NCI-H524 treated with DMSO at 0.1 percent for 48 hours (cell line): ENCODE measurements at regions not wholly inside any gene's neighbourhood (a gene's known extent, or its start where the extent isn't known, plus 50 kb on each side); places are given as distances from the start of the nearest gene placed in this dataset.
"Not testable (repeated sequence)": the region's sequence is repeated elsewhere in the genome, so short reads cannot be mapped to it uniquely, and the experiment has no call there.

Experiments
- DNase-seq: peaks from one replicate; lab custom pipeline; 2025; lab: John Stamatoyannopoulos, UW

DNA sequence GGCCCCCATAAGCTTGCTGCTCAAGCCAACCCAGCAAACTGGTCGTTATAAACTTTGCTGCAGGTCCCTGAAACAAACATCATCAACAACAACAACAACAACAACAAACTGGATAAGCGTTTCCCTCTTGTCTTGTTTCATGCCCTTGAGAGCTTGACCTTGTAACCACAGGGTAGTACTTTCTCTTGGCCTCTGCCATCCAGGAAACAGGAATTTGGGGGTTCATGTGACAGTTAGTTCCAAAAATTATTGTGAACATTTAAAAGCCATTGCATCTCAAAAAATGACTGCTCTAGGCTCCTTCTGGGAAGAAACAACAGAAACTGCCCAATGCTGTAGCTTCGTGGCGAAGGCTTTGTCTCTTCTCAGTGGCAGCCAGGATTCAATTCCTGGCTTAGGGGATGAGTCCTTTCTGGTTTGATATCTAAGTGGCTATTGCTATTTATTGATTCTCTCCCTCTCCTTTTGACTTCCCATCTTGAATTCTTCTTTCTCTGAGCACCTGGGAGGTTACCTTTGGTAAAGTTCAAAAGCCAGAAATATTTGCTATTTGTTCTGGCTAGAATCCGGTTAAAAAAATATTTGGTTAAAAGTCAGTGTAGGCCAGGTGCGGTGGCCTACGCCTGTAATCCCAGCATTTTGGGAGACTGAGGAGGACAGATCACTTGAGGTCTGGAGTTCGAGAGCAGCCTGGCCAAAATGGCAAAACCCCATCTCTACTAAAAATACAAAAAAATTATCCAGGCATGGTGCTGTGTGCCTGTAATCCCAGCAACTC is 52.0 kb upstream of the CPM start:
- no peak for DNase-seq

DNA sequence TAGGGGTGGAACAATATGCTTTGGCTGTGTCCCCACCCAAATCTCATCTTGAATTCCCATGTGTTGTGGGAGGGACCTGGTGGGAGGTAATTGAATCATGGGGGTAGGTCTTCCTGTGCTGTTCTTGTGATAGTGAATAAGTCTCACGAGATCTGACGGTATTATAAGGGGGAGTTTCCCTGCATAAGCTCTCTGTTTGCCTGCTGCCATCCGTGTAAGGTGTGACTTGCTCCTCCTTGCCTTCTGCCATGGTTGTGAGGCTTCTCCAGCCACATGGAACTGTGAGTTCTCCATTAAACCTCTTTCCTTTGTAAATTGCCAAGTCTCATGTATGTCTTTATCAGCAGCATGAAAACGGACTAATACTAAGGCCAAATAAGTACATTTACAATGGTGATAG is 64.6 kb upstream of the CPM start:
- not testable (repeated sequence) for DNase-seq

DNA sequence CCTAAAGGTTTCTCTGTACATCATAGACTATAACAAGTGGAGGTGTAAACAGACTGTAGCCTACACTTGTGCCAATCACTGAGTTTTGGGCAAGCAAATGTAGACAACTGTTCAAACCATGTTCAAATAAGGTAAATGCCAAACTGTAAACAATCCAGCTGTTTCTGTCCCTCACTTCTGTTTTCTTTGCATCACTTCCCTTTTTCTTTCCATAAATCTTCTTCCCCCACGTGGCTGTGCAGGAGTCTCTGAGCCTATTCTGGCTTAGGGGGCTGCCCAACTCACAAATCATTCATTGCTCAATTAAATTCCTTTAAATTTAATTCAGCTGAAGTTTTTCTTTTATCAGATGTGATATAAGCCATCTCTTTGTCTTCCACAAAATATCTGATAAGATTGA is 65.1 kb upstream of the CPM start:
- DNase-seq, result no peak

DNA sequence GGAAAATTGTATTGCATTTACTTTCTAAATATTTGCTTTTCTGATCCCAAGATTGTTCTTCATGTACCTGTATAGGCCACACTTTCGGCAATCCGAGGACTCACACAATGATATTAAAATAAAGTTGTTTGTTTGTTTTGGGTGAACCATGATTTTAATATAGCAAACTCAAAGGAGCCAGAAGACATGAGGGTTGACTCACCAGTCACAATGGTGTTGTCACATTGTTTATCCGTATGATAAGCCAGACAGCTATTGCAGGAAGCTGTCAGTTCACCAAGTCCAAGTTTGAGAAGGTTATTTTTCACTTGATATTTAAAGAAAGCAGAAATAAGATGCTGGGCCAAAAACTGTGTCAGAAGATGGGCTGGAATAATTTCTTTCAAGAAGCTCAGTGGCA is 67.1 kb upstream of the CPM start:
- no peak for DNase-seq

DNA sequence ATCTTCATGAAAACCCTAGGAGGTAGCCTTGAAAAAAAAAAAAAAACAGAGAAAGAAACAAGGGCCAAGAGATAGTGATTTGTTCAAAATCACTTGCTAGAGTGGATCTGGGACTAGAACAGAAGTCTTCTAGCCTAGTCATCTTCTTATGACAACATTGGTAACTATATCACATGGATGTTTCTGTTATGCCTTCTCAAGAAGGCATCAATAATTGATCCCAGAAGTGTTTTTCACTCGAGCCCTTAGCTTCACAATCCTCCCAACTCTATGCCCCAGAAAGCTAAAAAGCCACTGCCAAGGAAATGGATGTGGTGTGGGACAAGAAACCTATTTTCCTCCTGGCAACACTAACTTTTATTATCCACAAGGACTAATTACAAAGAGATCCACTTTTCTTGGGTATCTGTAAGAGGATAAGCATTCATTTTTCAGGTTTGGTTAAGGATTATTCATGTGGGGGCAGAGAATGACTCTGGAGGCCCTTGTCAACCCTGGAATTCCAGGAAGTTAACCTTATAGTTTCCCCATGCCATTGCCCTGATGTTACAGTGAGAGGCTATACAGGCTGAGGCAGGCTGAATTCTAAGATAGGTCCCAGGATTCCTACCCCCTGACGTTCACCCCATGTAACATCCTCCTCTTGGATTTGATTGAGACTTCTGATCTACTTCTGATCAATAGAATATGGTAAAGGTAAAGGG is 67.7 kb upstream of the CPM start:
- no peak for DNase-seq

DNA sequence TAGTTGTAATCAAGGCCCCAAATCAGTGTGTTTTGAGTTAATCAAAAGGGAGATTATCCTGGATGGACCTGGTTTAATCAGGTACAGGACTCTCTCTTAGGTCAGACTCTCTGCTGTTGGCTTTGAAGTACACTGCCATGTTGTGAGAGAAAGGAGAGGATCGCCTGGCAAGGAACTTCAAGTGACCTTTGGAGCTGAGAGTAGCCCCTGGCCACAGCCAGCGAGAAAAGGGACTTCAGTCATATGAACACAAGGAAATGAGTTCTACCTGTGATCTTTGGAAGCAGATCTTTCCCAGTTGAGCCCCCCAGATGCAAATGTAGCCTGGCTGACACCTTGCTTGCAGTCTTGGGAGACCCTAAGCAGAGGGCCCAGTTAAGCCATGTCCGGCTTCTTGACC is 68.3 kb upstream of the CPM start:
- DNase-seq, result no peak

DNA sequence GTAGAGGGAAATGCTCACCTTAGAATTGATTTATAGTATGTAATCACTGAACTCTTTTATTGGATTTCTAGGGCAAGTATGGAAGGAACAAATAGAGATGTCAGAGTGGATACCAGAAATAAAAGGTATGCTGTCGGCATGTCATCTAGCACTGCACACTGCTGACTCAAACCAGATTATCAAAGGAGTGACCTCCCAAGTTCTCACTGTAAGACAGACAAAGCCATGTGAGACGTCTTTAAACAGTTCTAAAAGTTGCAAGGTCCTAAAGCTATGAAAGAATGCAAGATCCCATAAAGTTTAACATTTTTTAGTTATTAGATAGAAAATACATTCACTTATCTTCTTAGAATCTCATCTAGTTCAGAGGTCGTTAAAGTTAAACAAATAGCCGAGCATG is 70.0 kb upstream of the CPM start:
- DNase-seq, result no peak

DNA sequence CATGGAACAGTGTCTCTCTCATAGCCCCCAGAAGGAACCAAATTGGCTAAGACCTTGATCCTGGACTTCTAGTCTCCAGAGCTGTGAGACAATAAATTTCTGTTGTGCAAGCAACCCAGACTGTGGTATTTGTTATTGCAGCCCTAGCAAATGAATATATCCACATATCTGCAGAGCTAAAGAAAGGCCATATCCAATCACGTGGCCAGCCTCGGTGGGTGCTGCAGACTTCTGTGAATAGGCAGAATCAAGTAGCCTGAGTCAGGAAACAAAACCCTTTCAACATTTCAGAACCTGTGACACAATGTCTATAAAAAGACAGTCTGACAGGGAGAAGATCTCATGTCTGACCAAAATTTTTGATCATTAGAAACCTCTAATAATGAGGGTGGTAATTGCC is 71.0 kb upstream of the CPM start:
- DNase-seq, result no peak

DNA sequence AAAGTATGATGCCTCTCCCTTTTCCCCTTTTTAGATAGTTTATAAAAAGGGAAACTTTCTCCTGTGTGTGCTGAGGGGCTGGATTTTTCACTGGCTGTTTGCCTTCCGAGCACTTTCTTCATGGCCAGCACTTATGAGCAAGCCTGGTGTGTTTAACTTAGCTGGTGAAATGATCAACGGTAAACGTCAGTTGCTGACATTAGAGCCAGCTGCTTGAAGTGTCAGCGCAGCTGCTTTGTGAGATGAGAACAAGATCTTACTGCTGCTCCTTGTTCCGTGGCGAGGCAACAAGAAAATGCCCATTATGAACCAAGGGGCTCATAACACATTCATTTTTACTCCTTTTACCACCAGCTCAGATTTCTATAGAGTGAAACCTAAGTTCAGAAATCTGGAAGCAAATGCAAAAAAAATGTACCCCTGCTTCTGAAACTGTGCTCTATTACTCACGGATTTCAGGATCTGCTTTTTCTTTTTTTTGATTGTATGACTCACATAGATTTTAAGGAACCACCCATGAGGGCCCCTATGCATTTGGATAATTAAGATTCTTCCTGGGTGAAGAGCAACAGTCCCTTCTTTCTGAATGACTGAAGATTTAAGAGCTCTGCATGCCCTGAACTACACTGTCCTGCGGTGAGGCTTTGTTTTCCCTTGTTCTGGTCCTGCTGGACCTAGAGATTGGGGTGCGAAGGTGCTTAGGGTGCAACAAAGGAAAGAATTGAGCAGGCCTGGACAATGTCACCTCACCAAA is 74.3 kb upstream of the CPM start:
- DNase-seq, result no peak

DNA sequence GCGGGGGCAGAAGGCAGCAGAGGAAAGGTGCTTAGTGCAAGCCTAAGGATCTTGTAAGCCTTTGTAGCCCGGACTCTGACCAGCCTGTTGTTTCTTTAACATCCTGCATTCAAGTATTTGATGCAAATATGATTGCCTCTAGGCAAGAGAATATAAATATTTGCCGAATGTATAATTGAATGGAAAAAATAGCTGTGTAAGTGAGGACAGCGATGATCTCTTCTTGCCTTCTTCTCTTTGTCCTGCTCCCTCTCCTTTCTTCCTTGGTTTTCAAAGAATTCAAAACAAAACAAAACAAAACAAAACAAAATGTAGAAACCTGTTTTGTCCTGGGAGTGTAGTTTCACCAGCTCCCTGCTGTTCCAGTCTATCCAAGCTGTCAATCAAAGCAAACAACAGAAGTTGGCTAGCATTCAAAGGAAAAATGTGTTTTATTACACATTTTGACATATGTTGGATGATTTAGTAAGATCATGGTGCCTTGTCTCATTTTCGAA is 74.9 kb upstream of the CPM start:
- no peak for DNase-seq

DNA sequence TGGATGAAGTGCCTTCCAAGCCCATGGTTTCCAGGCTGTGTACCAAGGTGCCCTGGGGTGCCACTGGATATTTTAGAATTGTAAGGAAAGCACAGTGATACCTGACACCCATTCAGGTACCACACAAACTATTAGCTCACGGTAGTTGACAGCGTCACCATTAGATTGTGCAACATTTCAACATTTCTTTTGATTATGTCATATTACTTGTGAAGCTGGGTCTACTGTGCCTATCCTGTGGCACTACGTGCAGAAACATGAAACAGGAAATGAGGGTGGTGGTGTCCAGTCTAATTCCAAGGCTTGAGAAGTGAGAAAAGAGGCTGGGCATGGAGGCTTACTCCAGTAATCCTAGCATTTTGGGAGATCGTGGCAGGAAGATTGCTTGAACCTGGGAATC is 75.5 kb upstream of the CPM start:
- no peak for DNase-seq

DNA sequence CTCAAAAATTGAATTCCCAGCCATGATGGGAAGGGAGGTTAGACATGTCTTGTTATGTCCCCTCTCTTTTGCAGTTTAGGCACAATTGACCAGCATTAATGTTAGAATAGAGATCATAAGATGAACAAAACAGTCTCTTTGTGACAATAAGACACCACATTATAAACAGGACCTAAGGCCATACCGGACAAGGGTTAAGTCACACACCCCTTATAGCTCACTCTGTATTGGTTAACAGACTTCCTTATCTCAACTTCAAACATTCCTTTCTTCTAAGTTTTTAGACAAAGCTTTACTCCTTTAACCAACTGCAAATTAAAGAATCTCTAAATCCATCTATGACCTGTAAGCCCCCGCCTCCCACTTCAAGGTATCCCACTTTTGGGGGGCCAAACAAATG is 81.1 kb upstream of the CPM start:
- no peak for DNase-seq

DNA sequence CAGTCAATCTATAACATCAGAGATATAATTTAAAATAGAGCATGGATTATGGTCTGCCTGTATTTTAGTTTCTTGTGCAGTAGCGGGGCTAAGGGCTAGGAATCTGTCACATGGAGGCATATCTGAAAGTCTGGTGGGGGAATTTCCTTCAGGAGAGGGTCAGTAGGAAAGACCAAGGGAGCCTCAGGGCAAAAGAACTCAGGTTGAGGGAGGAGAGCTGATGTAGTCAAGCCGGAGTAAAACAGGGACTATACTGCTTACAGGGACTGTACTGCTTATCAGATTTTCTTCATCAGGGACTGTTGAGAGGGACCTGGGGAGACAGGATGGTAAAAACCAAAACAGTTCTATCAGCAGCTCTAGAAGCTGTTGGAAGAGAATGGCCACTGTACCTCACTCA is 82.0 kb upstream of the CPM start:
- no peak for DNase-seq

DNA sequence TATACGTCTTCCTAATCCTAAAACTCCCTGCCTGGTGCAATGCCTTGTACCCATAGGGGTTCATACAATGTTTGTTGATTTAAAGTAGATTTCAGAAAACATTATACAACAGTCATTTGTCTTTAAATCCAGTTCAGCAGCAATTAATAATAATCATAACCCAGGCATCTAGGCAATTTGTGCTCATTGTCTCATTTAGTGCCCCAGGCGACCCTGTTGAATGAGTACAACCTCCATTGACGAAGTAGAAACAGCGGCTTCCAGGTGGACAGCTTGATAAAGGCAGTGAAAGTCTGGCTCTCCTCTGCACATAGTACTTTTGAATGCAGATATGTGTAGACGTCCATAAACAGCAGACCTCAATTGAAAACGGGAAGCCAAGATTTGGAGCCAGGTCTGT is 82.9 kb upstream of the CPM start:
- no peak for DNase-seq

DNA sequence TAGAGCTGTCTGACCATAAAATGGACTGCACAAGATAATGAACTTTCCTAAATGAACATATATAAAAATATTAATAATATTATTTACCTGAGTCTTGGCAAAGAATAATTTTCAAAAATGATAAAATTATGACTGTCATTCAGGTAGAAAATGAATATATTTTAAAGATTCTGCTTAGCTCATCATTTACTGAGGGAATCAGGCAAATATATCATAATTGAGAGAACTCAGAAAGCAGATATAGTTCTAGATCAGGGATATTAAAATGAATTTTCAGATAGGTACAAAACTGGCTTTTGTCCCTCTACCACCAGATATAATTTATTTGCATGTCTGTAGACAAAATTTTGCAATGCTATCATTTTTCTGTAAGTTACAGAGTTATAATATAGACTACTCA is 86.1 kb upstream of the CPM start:
- DNase-seq, result no peak

DNA sequence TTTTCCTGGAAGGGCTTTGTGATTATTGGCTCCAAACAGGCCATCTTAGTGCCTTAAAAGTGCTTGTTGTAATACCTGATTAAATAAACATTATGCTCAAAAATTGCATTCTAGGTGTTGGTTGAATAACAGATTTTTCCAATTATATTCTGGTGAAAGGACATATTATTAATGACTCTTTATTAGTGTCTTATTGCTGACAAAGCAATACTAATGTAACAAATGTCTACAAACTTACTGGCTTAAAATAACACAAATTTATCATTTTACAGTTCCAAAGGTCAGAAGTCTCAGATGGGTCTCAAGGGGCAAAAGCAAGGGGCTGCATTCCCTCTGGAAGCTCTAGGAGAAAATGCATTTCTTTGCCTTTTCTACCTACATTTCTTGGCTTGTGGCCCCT is 86.9 kb upstream of the CPM start:
- no peak for DNase-seq

DNA sequence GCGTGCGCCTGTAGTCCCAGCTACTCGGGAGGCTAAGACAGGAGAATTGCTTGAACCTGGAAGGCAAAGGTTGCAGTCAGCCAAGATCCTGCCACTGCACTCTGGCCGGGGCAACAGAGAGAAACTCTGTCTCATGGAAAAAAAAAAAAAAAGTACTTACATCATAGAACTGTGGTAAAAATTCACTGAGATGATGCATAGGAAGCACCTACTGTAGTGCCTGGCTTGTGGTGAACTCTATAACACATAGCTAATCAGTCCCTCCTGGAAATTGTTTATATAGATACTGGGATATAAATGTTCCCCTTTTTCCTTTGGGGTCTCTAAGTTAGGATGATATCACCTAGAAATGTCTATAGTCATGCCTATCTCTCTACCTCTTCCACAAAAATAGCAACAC is 89.7 kb upstream of the CPM start:
- DNase-seq, result no peak

DNA sequence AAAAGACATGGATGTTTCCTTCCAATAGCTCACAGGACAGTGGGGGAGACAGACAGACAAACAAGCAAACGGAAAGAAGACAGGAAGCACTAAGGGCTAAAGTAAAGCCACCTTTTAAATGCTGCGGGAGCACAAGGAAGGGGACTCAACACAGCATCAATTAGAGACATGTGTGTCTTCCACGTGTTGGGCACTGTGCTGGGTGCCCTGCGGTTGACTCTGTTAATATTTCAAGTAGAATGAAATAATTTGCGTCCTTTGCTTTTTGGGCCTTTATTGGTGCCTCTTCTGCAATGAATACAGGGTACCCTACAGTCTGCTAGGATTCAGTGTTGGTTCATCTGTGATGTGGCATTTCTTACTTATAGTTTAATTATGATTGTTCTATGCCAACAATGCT is 90.9 kb upstream of the CPM start:
- DNase-seq, result no peak

DNA sequence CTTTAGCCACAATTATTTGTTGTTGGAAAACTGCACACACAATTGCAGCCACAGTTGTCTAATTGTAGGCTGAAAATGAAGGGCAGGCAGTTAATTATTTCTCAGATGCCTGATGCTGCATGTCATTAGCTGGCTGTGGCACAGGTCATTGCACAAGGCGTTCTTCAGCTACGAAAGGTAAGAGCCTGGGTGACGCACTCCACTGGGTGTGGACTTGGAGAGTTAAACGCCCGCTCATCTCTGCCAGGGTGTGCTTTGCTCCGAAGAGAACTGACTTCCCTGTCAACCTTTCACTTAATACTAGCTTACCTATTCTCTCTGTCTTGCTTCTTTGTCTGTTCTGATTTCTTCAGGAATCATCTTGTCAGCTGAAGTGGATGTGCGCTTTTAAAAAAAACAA is 91.4 kb upstream of the CPM start:
- DNase-seq, result no peak

DNA sequence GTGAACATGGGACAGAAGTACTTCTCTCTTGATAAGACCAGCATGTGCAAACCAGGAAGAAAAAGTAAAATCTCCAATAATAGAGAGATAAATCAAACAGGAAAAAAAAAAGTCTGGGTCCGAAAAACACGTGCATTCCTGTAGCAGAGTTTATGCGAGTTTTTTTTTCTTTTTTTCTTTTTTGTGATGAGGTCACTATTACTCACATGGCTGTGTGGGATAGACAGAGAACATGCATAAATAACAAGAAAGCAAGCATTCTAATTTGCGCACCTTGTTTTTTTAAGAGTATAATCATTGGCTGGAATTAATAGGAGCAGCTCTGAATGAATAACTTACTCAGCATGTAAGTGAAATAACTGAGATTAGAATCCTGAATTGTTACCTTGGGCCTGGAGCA is 91.9 kb upstream of the CPM start:
- DNase-seq, result no peak

DNA sequence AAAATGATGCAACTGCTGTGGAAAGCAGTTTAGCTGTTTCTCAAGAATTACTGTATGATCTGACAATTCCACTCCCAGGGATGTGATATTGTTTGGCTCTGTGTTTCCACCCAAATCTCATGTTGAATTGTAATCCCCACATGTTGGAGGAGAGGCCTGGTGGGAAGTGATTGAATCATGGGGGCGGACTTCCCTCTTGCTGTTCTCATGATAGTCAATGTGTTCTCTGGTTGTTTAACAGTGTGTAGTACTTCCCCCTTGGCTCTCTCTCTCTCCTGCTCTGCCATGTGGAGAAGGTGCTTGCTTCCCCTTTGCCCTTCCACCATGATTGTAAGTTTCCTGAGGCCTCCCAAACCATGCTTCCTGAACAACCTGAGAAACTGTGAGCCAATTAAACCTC is 93.4 kb upstream of the CPM start:
- no peak for DNase-seq

DNA sequence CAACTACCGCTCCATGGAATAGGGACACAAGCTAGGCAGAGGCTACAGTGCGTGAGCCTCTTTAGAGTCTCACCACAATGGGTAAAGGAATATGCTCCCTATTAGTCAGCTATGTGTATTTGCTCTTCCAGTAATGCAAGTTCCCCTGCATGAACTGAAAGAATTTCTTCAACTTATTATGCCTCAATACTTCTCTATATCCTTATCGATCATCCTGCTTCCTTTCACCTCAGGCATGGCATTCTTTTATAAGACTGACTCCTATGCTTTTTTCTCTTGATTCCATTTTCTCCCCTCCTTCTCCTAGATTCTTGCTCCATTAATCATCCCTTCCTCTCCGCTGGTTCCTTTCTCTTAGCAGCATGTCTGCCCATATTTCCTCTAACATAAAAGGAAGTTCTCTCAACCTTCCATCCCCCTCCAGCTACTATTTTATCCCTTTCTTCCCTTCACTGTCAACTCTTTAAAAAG is 94.5 kb upstream of the CPM start:
- no peak for DNase-seq
